Sigmoid colon (tissue), 4 donors: ENCODE measurements at regions not wholly inside any gene's neighbourhood (a gene's known extent, or its start where the extent isn't known, plus 50 kb on each side); places are given as distances from the start of the nearest gene placed in this dataset.
"Not testable (repeated sequence)": the region's sequence is repeated elsewhere in the genome, so short reads cannot be mapped to it uniquely, and the experiment has no call there.

Experiments used
- CTCF ChIP-seq, 4 experiments: fragments of 450-650 bp in 3 of 4; fragments of 200-600 bp in 1 of 4; IDR thresholded peaks; one replicate each; pipeline ENCODE4 v1.5.1; 2016 to 2019; ENCODE audit warnings: antibody characterized with exemption in 4 of 4, mild to moderate bottlenecking in 3 of 4, moderate library complexity in 2 of 4
- EP300 ChIP-seq, 4 donors: sonication (generic); formaldehyde crosslinking; IDR thresholded peaks; one replicate each; pipeline ENCODE4 v1.6.1; 2017; ENCODE audit warnings: antibody characterized with exemption in 4 of 4

GRCh38 chr5:165411532-165411931 lies 1906.1 kb downstream of the MAT2B start:
- TF ChIP-seq CTCF, EP300 (IDR thresholded peaks at IDR 0.05): not testable (repeated sequence)
